ENCODE measurements at regions not wholly inside any gene's neighbourhood (a gene's known extent, or its start where the extent isn't known, plus 50 kb on each side); places are given as distances from the start of the nearest gene placed in this dataset.
"Not testable (repeated sequence)": the region's sequence is repeated elsewhere in the genome, so short reads cannot be mapped to it uniquely, and the experiment has no call there.

GRCh38 chr9:104980039-104980654 lies 52.2 kb upstream of the ABCA1 start:
- DNase-seq (ENCODE audit: low spot score), result no peak
- in situ Hi-C loops (cut with HindIII; ENCODE audit: low sequenced_read_pairs), result no loop called here

DNA sequence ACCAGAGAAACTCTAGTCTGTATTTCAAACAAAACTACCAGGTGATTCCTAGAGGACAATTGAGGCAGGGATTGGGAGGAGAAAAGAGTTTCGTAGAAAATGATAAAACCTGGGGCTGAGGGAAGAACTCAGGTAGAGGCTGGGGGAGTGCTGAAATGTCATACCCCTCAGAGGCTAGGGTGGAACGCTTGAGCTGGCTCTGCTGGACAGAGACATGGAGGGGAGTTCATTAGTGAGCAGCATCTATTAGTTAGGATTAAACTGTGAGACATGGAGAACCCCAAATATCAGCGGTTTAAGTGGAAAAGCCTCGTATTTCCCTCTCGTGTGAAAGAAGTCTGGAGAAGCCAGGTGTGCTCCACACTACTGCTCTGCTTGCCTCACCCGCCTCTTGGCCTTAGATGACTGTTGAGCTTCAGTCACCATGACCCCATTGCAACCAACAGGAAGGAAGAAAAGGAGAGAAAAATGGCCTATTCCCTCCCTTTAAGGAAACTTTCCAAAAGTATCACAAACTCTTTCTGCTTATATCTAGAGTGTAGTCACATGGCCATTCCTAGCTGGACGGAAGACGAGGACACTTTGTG lies 53.7 kb upstream of the ABCA1 start:
- DNase-seq (ENCODE audit: low spot score), result no peak

GRCh38 chr9:104982543-104982942 lies 54.6 kb upstream of the ABCA1 start:
- in situ Hi-C loops (cut with HindIII; ENCODE audit: low sequenced_read_pairs), result no loop called here
- DNase-seq (ENCODE audit: low spot score), result no peak

More for the DNA sequence above, 53.7 kb upstream of the ABCA1 start:
- in situ Hi-C loops (cut with HindIII; ENCODE audit: low sequenced_read_pairs), result no loop called here

- in situ Hi-C loops (cut with HindIII; ENCODE audit: low sequenced_read_pairs), result no loop called here
- DNase-seq (ENCODE audit: low spot score), result no peak
These were observed 55.5 kb upstream of the ABCA1 start for GRCh38 chr9:104983491-104983890.

DNA sequence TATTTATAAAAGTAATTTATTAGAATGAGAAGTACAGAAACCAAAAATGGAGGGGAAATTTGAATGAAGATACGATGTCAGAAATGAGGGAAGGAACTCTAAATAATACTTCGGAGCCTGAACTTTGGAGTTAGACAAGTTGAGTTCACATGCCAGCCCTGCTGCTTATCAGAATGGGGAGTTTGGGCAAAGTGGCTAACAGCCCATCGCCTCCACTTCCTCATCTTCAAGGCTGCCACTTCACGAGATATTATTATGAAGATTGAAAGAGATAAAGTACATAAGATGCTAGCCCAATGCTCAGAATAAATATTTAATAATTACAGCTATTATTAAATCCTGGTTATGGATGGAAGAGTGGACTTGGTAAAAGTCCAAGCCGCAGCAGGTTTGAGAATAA lies 56.2 kb upstream of the ABCA1 start:
- DNase-seq (ENCODE audit: low spot score), result no peak
- in situ Hi-C loops (cut with HindIII; ENCODE audit: low sequenced_read_pairs), result no loop called here

DNA sequence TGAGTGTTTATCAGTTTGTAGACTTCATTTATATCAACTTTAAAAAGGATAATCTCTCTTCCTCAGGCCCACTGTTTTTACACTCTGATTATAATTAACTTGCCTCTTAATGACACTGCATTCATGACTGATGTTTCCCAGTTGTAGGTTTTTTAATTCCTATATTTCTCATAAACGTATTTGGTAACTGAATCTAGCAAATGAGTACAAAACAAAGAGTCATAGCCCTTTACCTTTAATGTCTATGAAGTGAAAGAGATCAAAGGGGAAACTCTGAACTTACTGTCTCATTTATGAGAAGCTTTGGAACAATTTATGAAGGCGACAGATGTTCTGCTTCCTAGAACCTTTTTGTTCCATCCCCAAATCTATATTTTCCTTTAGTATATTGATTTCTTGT lies 56.6 kb upstream of the ABCA1 start:
- no peak for DNase-seq (ENCODE audit: low spot score)
- in situ Hi-C loops (cut with HindIII; ENCODE audit: low sequenced_read_pairs), result no loop called here

GRCh38 chr9:104984948-104985347 lies 57.0 kb upstream of the ABCA1 start:
- no peak for DNase-seq (ENCODE audit: low spot score)
- in situ Hi-C loops (cut with HindIII; ENCODE audit: low sequenced_read_pairs), result no loop called here

DNA sequence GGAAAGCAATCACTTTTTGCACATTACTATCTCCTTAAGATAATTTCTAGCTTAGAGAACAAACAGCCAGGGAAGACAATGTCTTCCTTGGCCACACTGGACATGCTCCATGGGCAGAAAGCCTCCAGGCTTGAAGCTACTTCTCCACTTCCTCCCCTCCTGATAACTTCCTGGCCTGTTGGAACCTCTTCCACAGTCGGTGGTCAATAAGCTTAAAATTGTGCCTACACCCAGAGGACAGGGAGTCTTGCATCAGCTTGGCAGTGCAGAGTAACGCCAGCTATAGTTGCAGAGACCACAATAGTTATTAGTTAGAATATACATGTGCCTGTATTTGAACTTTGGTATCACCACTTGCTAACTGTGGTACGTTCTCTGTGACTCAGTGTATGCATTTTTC lies 58.1 kb upstream of the ABCA1 start:
- no peak for DNase-seq (ENCODE audit: low spot score)
- in situ Hi-C loops (cut with HindIII; ENCODE audit: low sequenced_read_pairs), result no loop called here

GRCh38 chr9:104987743-104988142 lies 59.8 kb upstream of the ABCA1 start:
- in situ Hi-C loops (cut with HindIII; ENCODE audit: low sequenced_read_pairs), result no loop called here
- DNase-seq (ENCODE audit: low spot score), result no peak

- in situ Hi-C loops (cut with HindIII; ENCODE audit: low sequenced_read_pairs), result no loop called here
- no peak for DNase-seq (ENCODE audit: low spot score)
These were observed 60.6 kb upstream of the ABCA1 start for GRCh38 chr9:104988539-104988938.

- in situ Hi-C loops (cut with HindIII; ENCODE audit: low sequenced_read_pairs), result no loop called here
- DNase-seq (ENCODE audit: low spot score), result peak; percentile 59
These were observed 63.4 kb upstream of the ABCA1 start for GRCh38 chr9:104991144-104991953.

DNA sequence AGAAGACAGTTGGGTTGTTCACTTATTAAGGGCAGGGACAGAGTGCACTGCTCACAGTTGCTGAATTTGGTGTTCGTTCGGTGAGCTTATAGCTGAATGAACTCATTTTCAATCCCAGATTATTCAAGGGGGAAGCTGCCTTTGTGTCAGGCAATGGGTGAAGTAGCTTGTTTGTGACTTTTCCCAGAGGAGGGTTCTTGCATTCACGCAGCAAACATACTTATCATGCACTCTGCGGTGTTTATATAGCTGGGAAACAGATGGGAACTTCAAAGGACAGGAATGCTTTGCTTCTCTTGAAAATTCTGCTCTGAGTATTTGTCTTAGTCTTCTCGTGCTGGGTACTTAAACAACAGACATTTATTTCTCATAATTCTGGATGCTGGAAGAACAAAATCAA lies 64.7 kb upstream of the ABCA1 start:
- no peak for DNase-seq (ENCODE audit: low spot score)
- in situ Hi-C loops (cut with HindIII; ENCODE audit: low sequenced_read_pairs), result no loop called here

DNA sequence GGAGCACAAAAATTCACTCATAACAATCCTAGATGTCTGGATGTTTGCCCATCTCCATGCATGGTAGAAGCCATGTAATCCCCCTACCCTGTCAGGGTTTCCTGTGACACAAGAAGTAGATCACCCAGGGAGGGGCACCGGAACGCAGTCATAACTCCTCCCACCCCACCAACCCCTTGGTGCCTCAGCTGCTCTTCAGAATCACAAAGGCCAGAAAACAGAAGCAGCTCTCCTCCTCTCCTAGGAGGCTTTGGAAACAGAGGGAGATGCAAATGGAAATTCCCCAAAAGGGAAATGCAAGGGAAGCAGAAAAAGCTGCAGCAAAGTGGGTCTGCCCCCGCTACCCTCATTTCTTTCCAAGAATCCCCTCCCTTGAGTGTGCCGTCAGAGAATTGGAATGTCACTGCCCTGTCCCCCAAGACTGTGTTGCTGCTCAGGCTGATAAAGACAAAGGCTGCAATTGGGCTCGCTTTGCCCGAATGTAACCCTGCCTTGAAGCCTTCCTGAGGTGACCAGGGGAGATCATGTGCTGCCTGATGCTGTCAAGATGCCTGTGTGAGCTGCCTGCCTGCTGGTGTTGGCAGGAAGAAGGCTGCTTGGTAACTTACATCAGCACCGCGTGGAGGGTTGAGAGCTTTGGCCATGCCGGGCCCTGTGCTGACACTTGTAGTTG lies 65.5 kb upstream of the ABCA1 start:
- peak; percentile 62 for DNase-seq (ENCODE audit: low spot score)
- in situ Hi-C loops (cut with HindIII; ENCODE audit: low sequenced_read_pairs), result no loop called here

DNA sequence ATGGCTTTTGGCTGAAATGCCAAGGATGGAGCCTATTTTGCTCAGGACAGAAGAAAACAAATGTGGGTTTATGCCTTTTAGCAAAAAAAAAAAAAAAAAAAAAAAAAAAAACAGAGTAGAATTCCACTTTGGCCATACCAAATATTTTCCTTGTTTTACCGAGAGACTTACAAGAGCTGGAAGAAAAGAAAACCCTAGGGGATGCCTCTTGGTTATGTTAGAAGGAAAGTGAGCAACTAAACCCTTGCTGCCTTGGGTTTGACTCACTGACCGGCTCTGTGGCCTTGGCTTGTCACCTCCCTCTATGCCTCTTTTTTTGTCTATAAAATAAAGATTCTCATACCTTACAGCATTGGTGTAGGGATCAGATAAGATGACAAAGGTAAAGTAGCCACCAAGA lies 69.6 kb upstream of the ABCA1 start:
- DNase-seq (ENCODE audit: low spot score), result no peak
- in situ Hi-C loops (cut with HindIII; ENCODE audit: low sequenced_read_pairs), result no loop called here

DNA sequence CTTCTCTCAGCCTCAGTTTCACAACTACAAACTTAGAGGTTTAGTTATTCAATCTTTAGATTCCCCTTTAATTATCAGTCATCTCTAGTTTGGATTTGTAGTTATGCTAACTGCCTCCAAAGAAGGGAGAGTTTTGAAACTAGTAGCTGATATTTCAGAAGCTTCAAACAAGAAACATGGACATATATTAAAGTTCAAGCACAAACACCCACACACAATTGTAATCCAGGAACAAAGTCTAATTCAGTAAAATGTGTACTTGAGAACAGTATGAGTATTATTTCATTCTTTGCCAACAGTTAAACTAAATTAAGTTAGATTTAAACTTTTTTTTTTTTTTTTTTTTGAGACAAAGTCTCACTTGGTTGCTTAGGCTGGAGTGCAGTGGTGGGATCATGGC lies 71.2 kb upstream of the ABCA1 start:
- in situ Hi-C loops (cut with HindIII; ENCODE audit: low sequenced_read_pairs), result no loop called here

GRCh38 chr9:105000529-105000928 lies 72.6 kb upstream of the ABCA1 start:
- in situ Hi-C loops (cut with HindIII; ENCODE audit: low sequenced_read_pairs); DNase-seq (ENCODE audit: low spot score): not testable (repeated sequence)

More for the DNA sequence above, 71.2 kb upstream of the ABCA1 start:
- DNase-seq (ENCODE audit: low spot score), result no peak

- DNase-seq (ENCODE audit: low spot score), result no peak
- in situ Hi-C loops (cut with HindIII; ENCODE audit: low sequenced_read_pairs), result no loop called here
These were observed 76.6 kb upstream of the ABCA1 start for GRCh38 chr9:105004466-105005090.

GRCh38 chr9:105005186-105005585 lies 77.2 kb upstream of the ABCA1 start:
- in situ Hi-C loops (cut with HindIII; ENCODE audit: low sequenced_read_pairs), result no loop called here
- DNase-seq (ENCODE audit: low spot score), result no peak

DNA sequence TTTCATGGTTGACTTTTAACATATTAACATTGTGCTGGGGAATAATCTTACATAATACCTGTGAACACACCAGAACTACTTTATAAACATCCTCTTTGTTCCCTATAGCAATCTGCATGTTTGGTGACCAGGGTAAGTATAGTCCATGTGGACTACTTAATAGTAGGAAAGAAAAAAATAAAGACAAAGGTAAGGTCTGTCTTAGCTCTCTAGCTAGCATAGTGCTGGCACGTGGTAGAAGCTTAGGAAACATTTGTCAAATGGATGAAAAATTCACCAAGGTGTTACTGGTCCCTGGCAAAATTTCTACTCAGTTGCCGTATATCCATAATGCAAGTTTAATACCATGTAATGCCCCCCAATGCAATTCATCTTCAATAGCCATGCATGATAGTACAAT lies 78.6 kb upstream of the ABCA1 start:
- in situ Hi-C loops (cut with HindIII; ENCODE audit: low sequenced_read_pairs), result no loop called here
- no peak for DNase-seq (ENCODE audit: low spot score)

DNA sequence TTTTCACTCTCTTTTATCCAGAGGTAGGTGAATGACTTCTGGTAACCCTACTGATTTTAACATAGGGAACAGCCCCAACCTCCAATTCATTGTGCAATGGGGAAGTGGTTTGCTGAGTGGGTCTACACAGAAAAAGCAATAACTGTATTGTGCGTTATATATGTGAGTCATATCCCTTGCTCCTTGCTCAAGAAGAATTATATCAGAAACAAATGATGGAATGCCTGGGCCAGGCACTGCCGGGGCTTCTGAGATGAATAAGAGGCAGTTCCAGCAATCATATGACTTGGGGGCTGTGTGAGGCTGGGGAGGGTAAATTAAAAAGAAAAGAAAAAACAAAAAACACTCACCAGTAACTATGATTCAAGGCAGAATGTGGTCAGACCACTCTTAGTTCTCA lies 79.2 kb upstream of the ABCA1 start:
- DNase-seq (ENCODE audit: low spot score), result no peak
- in situ Hi-C loops (cut with HindIII; ENCODE audit: low sequenced_read_pairs), result no loop called here
